ENCODE measurements at regions not wholly inside any gene's neighbourhood (a gene's known extent, or its start where the extent isn't known, plus 50 kb on each side); places are given as distances from the start of the nearest gene placed in this dataset.
"Not testable (repeated sequence)": the region's sequence is repeated elsewhere in the genome, so short reads cannot be mapped to it uniquely, and the experiment has no call there.

- not testable (repeated sequence) for FAIRE-seq
Measured at GRCh38 chr16:29274055-29275035, 132.2 kb downstream of the NPIPB11 start.

GRCh38 chr16:29273298-29274054, 133.0 kb downstream of the NPIPB11 start:
- FAIRE-seq: not testable (repeated sequence)

- not testable (repeated sequence) for FAIRE-seq
Measured at GRCh38 chr16:29271721-29272675, 134.5 kb downstream of the NPIPB11 start.

- not testable (repeated sequence) for FAIRE-seq
Measured at GRCh38 chr16:29270923-29271322, 135.6 kb downstream of the NPIPB11 start.

GRCh38 chr16:29270033-29270432, 136.5 kb downstream of the NPIPB11 start:
- FAIRE-seq: not testable (repeated sequence)

GRCh38 chr16:29269192-29269811, 137.2 kb downstream of the NPIPB11 start:
- FAIRE-seq: not testable (repeated sequence)

GRCh38 chr16:29268785-29269191, 137.7 kb downstream of the NPIPB11 start:
- not testable (repeated sequence) for FAIRE-seq

GRCh38 chr16:29268348-29268747, 138.2 kb downstream of the NPIPB11 start:
- not testable (repeated sequence) for FAIRE-seq

- FAIRE-seq: not testable (repeated sequence)
Measured at GRCh38 chr16:29267891-29268290, 138.6 kb downstream of the NPIPB11 start.

- FAIRE-seq: not testable (repeated sequence)
Measured at GRCh38 chr16:29267055-29267619, 139.4 kb downstream of the NPIPB11 start.

GRCh38 chr16:29266612-29267011, 139.9 kb downstream of the NPIPB11 start:
- FAIRE-seq: not testable (repeated sequence)

GRCh38 chr16:29265255-29265853, 141.2 kb downstream of the NPIPB11 start:
- peak; percentile 92 for FAIRE-seq

GRCh38 chr16:29264080-29264837, 142.3 kb downstream of the NPIPB11 start:
- not testable (repeated sequence) for FAIRE-seq

GRCh38 chr16:29262725-29263124, 143.8 kb downstream of the NPIPB11 start:
- FAIRE-seq: not testable (repeated sequence)

GRCh38 chr16:29261427-29262248, 144.9 kb downstream of the NPIPB11 start:
- not testable (repeated sequence) for FAIRE-seq

- FAIRE-seq: not testable (repeated sequence)
Measured at GRCh38 chr16:29260683-29261426, 145.7 kb downstream of the NPIPB11 start.

- not testable (repeated sequence) for FAIRE-seq
Measured at GRCh38 chr16:29259635-29260457, 146.7 kb downstream of the NPIPB11 start.
